K562 (cell line): ENCODE measurements at regions not wholly inside any gene's neighbourhood (a gene's known extent, or its start where the extent isn't known, plus 50 kb on each side); places are given as distances from the start of the nearest gene placed in this dataset.

Experiments used
- ATAC-seq: fragments of 200-7000 bp; cut with Tn5 transposase; 3 replicates; pipeline ENCODE4 v1.9.1; 2020; ENCODE audit warnings: moderate library complexity
- BruUV-seq: library from RNA; stranded (reverse); fragments of 400-500 nt; replicated peaks from 2 replicates; lab custom pipeline; 2021; lab: Mats Ljungman, UMichigan
- CTCF ChIA-PET: fragments of 300-600 bp; formaldehyde crosslinking; extraction: SDS; loops from one replicate; lab custom pipeline; 2021; ENCODE audit warnings: low intra/inter-chr PET ratio; lab: Yijun Ruan, JAX
- POLR2A ChIA-PET: fragments of 300-600, 350-650 bp; sonication (Branson Sonifier 250); formaldehyde crosslinking; extraction: SDS; loops from one replicate; lab custom pipeline; 2021; ENCODE audit warnings: antibody characterized with exemption, inconsistent platforms; lab: Yijun Ruan, JAX
- DNase-seq, 4 experiments: peaks; one replicate each; pipeline versions ENCODE4 v3.0.0 to v3.0.0-alpha.2; 2011 to 2018; ENCODE audit warnings: low spot score in 3 of 4, mixed read lengths in 3 of 4; ENCODE audit errors: extremely low read depth in 1 of 4
- FAIRE-seq: peaks from 2 replicates; lab custom pipeline; 2011; peaks lifted over from hg19 to GRCh38; lab: Jason Lieb, UNC
- H2AFZ ChIP-seq: 2 replicates; pipeline ENCODE4 v1.6.0; 2011; ENCODE audit warnings: low read depth, low read length, control low read depth, inconsistent platforms
- H3K27ac ChIP-seq: fragments of 200-600 bp; 3 replicates; pipeline ENCODE4 v1.8.0; 2011; ENCODE audit warnings: low read depth, mild to moderate bottlenecking, control low read depth, inconsistent platforms, low read length, moderate library complexity, mixed read lengths; ENCODE audit errors: extremely low read depth
- H3K27me3 ChIP-seq, 2 experiments: fragments of 300-600 bp in 1 of 2; 2 replicates in 1 of 2; 3 replicates in 1 of 2; pipeline versions ENCODE4 v1.6.0 to v1.8.0; 2011; ENCODE audit warnings: inconsistent platforms in 2 of 2, low read length in 2 of 2, mild to moderate bottlenecking in 1 of 2, mixed read lengths in 1 of 2, moderate library complexity in 1 of 2; ENCODE audit not compliant: control insufficient read depth in 2 of 2, insufficient read depth in 2 of 2
- H3K36me3 ChIP-seq: fragments of 300-600 bp; 3 replicates; pipeline ENCODE4 v1.8.0; 2011; ENCODE audit warnings: mild to moderate bottlenecking, low read length, inconsistent platforms; ENCODE audit not compliant: control insufficient read depth, insufficient read depth
- H3K4me1 ChIP-seq, 2 experiments: fragments of 200-600 bp in 1 of 2; replicated peaks in 1 of 2; 2 replicates in 1 of 2; 3 replicates in 1 of 2; pipeline versions ENCODE4 v1.5.1 to v1.8.0; 2011; ENCODE audit warnings: inconsistent platforms in 2 of 2, low read length in 2 of 2, mild to moderate bottlenecking in 1 of 2, mixed read lengths in 1 of 2, moderate library complexity in 1 of 2; ENCODE audit not compliant: control insufficient read depth in 2 of 2, insufficient read depth in 2 of 2
- H3K4me2 ChIP-seq: 2 replicates; pipeline ENCODE4 v1.6.1; 2011; ENCODE audit warnings: low read length, control low read depth, inconsistent platforms, mixed read lengths; ENCODE audit not compliant: insufficient read depth
- H3K4me3 ChIP-seq: fragments of 200-600 bp; sonication (generic), shearing (Covaris generic); 2 replicates; pipeline ENCODE4 v1.5.1; 2016; ENCODE audit warnings: control low read depth, inconsistent platforms
- H3K79me2 ChIP-seq: fragments of 200-600 bp; 3 replicates; pipeline ENCODE4 v1.8.0; 2011; ENCODE audit warnings: low read length, inconsistent platforms; ENCODE audit not compliant: control insufficient read depth, insufficient read depth
- H3K9ac ChIP-seq, 2 experiments: 2 replicates each; pipeline versions ENCODE4 v1.6.0 to v1.6.1; 2011; ENCODE audit warnings: low read depth in 2 of 2, low read length in 2 of 2, control low read depth in 1 of 2, inconsistent platforms in 1 of 2, mild to moderate bottlenecking in 1 of 2, mixed read lengths in 1 of 2; ENCODE audit not compliant: insufficient read depth in 1 of 2
- H3K9me1 ChIP-seq: one replicate; pipeline ENCODE4 v1.6.0; 2011; ENCODE audit warnings: inconsistent platforms, mild to moderate bottlenecking, low read length, moderate library complexity; ENCODE audit not compliant: control insufficient read depth, insufficient read depth
- H3K9me3 ChIP-seq: replicated peaks from 2 replicates; pipeline ENCODE4 v1.5.1; 2011; ENCODE audit warnings: low read depth, low read length, inconsistent platforms; ENCODE audit not compliant: control insufficient read depth, insufficient read depth
- H4K20me1 ChIP-seq: replicated peaks from 2 replicates; pipeline ENCODE4 v1.6.1; 2011; ENCODE audit warnings: low read length, inconsistent platforms, mixed read lengths; ENCODE audit not compliant: control insufficient read depth, insufficient read depth
- ESRRB ChIP-seq: fragments of 250-450 bp; sonication (Bioruptor Pico); IDR thresholded peaks from 2 replicates; pipeline ENCODE4 v1.5.0; 2020; ENCODE audit warnings: mild to moderate bottlenecking, moderate library complexity, borderline replicate concordance
- GABPB1 ChIP-seq: sonication (generic); formaldehyde crosslinking; IDR thresholded peaks from 2 replicates; pipeline ENCODE4 v1.8.0; 2022; ENCODE audit warnings: mild to moderate bottlenecking, missing genetic modification reagents
- MLX ChIP-seq, 2 experiments: fragments of 450-650 bp in 1 of 2; sonication (generic) in 1 of 2; formaldehyde crosslinking; conservative IDR thresholded peaks; 2 replicates each; pipeline versions ENCODE4 v1.4.0 to v1.8.1; 2020 to 2022; ENCODE audit warnings: mild to moderate bottlenecking in 1 of 2, missing genetic modification reagents in 1 of 2
- PHF8 ChIP-seq: fragments of 200-600 bp; sonication (generic); IDR thresholded peaks from 2 replicates; pipeline ENCODE4 v1.6.1; 2012; ENCODE audit warnings: mixed run types, mild to moderate bottlenecking, inconsistent platforms, low read length, moderate library complexity, borderline replicate concordance
- PREB ChIP-seq: sonication (generic); formaldehyde crosslinking; IDR thresholded peaks from 2 replicates; pipeline ENCODE4 v1.8.1; 2023; ENCODE audit warnings: mild to moderate bottlenecking, missing genetic modification reagents
- SOX6 ChIP-seq: fragments of 450-650 bp; IDR thresholded peaks from 2 replicates; pipeline ENCODE4 v1.6.1; 2014; ENCODE audit warnings: mild to moderate bottlenecking
- SP2 ChIP-seq: IDR thresholded peaks from 2 replicates; pipeline ENCODE4 v1.6.1; 2011; ENCODE audit warnings: mild to moderate bottlenecking, low read depth, low read length, moderate library complexity; ENCODE audit not compliant: poor library complexity, severe bottlenecking; ENCODE audit errors: extremely low read depth
- ZNF253 ChIP-seq: fragments of 250-450 bp; sonication (Bioruptor Pico); conservative IDR thresholded peaks from 2 replicates; pipeline ENCODE4 v1.6.1; 2021; ENCODE audit warnings: mild to moderate bottlenecking
- WGBS: fragments of 100-300 bp; shearing (Covaris generic); methylation state at CpG from one replicate; pipeline ENCODE4 v1.1.6; 2016; ENCODE audit warnings: low coverage, mixed read lengths; ENCODE audit not compliant: insufficient coverage; ENCODE audit errors: missing lambda C conversion rate; 5-methylcytosine and 5-hydroxymethylcytosine counted together
- in situ Hi-C: fragments of 300-500 bp; cut with MboI; formaldehyde crosslinking; loops from 4 replicates; pipeline ENCODE4 v1.15.0; 2018; ENCODE audit warnings: inconsistent platforms, mixed read lengths
- intact Hi-C: fragments of 100-400 bp; cut with micrococcal nuclease; formaldehyde crosslinking; loops from 2 replicates; pipeline ENCODE4 v1.14.2; 2022
- TF ChIP-seq, protein P1 (sequence below): sonication (generic); formaldehyde crosslinking; IDR thresholded peaks from 2 replicates; pipeline ENCODE4 v1.8.1; 2022; ENCODE audit warnings: missing genetic modification reagents
- TF ChIP-seq, protein P2 (sequence below): sonication (generic); formaldehyde crosslinking; IDR thresholded peaks from 2 replicates; pipeline ENCODE4 v1.8.0; 2023; ENCODE audit warnings: missing genetic modification reagents, mild to moderate bottlenecking, borderline replicate concordance

GRCh38 chr18:30142870-30143269 lies 899.7 kb downstream of the DSC3 start:
- POLR2A ChIA-PET: no interaction called here
- H3K4me1 ChIP-seq: no peaks in the 10 kb centered on the region
- no peak overlapping the region for H3K4me3 ChIP-seq
- WGBS: 3% methylated on average over 5 of the region's 5 CpGs
- DNase-seq: no peak
- H3K9me3 ChIP-seq: no peaks in the 10 kb centered on the region
- no peak overlapping the region for H3K9ac ChIP-seq
- H2AFZ ChIP-seq: no peak overlapping the region
- in situ Hi-C loops (no loop called here), intact Hi-C loops (no loop called here)
- no peaks in the 10 kb centered on the region for H3K79me2 ChIP-seq
- no peak for ATAC-seq
- no peak for FAIRE-seq
- no TSS peak for BruUV-seq
- no peaks in the 10 kb centered on the region for H3K36me3 ChIP-seq
- no peak for TF ChIP-seq GABPB1 (CRISPR knock-in tag)
- TF ChIP-seq MLX (CRISPR knock-in tag; conservative IDR thresholded peaks at IDR 0.05): no peak
- TF ChIP-seq ZNF253 (CRISPR knock-in tag): no peak
- TF ChIP-seq, protein P1, sequence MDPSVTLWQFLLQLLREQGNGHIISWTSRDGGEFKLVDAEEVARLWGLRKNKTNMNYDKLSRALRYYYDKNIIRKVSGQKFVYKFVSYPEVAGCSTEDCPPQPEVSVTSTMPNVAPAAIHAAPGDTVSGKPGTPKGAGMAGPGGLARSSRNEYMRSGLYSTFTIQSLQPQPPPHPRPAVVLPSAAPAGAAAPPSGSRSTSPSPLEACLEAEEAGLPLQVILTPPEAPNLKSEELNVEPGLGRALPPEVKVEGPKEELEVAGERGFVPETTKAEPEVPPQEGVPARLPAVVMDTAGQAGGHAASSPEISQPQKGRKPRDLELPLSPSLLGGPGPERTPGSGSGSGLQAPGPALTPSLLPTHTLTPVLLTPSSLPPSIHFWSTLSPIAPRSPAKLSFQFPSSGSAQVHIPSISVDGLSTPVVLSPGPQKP (CRISPR knock-in tag): no peak
- TF ChIP-seq ESRRB (CRISPR knock-in tag): no peak
- TF ChIP-seq, protein P2, sequence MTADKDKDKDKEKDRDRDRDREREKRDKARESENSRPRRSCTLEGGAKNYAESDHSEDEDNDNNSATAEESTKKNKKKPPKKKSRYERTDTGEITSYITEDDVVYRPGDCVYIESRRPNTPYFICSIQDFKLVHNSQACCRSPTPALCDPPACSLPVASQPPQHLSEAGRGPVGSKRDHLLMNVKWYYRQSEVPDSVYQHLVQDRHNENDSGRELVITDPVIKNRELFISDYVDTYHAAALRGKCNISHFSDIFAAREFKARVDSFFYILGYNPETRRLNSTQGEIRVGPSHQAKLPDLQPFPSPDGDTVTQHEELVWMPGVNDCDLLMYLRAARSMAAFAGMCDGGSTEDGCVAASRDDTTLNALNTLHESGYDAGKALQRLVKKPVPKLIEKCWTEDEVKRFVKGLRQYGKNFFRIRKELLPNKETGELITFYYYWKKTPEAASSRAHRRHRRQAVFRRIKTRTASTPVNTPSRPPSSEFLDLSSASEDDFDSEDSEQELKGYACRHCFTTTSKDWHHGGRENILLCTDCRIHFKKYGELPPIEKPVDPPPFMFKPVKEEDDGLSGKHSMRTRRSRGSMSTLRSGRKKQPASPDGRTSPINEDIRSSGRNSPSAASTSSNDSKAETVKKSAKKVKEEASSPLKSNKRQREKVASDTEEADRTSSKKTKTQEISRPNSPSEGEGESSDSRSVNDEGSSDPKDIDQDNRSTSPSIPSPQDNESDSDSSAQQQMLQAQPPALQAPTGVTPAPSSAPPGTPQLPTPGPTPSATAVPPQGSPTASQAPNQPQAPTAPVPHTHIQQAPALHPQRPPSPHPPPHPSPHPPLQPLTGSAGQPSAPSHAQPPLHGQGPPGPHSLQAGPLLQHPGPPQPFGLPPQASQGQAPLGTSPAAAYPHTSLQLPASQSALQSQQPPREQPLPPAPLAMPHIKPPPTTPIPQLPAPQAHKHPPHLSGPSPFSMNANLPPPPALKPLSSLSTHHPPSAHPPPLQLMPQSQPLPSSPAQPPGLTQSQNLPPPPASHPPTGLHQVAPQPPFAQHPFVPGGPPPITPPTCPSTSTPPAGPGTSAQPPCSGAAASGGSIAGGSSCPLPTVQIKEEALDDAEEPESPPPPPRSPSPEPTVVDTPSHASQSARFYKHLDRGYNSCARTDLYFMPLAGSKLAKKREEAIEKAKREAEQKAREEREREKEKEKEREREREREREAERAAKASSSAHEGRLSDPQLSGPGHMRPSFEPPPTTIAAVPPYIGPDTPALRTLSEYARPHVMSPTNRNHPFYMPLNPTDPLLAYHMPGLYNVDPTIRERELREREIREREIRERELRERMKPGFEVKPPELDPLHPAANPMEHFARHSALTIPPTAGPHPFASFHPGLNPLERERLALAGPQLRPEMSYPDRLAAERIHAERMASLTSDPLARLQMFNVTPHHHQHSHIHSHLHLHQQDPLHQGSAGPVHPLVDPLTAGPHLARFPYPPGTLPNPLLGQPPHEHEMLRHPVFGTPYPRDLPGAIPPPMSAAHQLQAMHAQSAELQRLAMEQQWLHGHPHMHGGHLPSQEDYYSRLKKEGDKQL: no peak
- TF ChIP-seq PREB (CRISPR knock-in tag): no peak
- TF ChIP-seq SP2: no peak
- TF ChIP-seq PHF8: no peak
- no peak for TF ChIP-seq SOX6
- TF ChIP-seq, all 486 proteins: peak for 0
- H3K27me3 ChIP-seq: no peaks in the 10 kb centered on the region
- no peaks in the 10 kb centered on the region for H4K20me1 ChIP-seq
- H3K27ac ChIP-seq: no peak overlapping the region
- CTCF ChIA-PET: no interaction called here
- H3K4me2 ChIP-seq: no peak overlapping the region
- H3K9me1 ChIP-seq: no peaks in the 10 kb centered on the region
